Thymus (tissue), 11 donors: ENCODE measurements at regions not wholly inside any gene's neighbourhood (a gene's known extent, or its start where the extent isn't known, plus 50 kb on each side); places are given as distances from the start of the nearest gene placed in this dataset.

ENCODE experiments used
- DNase-seq, 9 donors: peaks; one replicate each; pipeline ENCODE4 v3.0.0-alpha.2; 2013; ENCODE audit warnings: low spot score in 9 of 9, low read depth in 6 of 9, missing footprints in 1 of 9
- H3K27ac ChIP-seq, 2 donors: one replicate each; pipeline ENCODE4 v1.5.1; 2013; ENCODE audit warnings: control low read depth in 1 of 2, low read depth in 1 of 2, low read length in 1 of 2, mild to moderate bottlenecking in 1 of 2, moderate library complexity in 1 of 2
- H3K27me3 ChIP-seq, 2 donors: one replicate each; pipeline ENCODE4 v1.5.1; 2013; ENCODE audit warnings: low read length in 1 of 2; ENCODE audit not compliant: control insufficient read depth in 2 of 2, insufficient read depth in 1 of 2
- H3K36me3 ChIP-seq, 2 donors: one replicate each; pipeline ENCODE4 v1.5.1; 2013; ENCODE audit warnings: low read length in 1 of 2, mild to moderate bottlenecking in 1 of 2, moderate library complexity in 1 of 2; ENCODE audit not compliant: control insufficient read depth in 2 of 2, insufficient read depth in 2 of 2
- H3K4me1 ChIP-seq, 2 donors: one replicate each; pipeline ENCODE4 v1.5.1; 2013; ENCODE audit warnings: low read length in 2 of 2; ENCODE audit not compliant: control insufficient read depth in 2 of 2, insufficient read depth in 2 of 2
- H3K4me3 ChIP-seq, 2 donors: one replicate each; pipeline ENCODE4 v1.5.1; 2013; ENCODE audit warnings: low read length in 2 of 2, control low read depth in 1 of 2, mild to moderate bottlenecking in 1 of 2
- H3K9me3 ChIP-seq, 2 donors: one replicate each; pipeline ENCODE4 v1.5.1; 2013; ENCODE audit warnings: low read length in 1 of 2, mild to moderate bottlenecking in 1 of 2; ENCODE audit not compliant: control insufficient read depth in 2 of 2, insufficient read depth in 1 of 2
- WGBS: extraction: QIAGEN DNeasy Blood & Tissue Kit; methylation state at CpG from one replicate; pipeline ENCODE4 v1.1.7; 2013; 5-methylcytosine and 5-hydroxymethylcytosine counted together
- donor health status: healthy.

DNA sequence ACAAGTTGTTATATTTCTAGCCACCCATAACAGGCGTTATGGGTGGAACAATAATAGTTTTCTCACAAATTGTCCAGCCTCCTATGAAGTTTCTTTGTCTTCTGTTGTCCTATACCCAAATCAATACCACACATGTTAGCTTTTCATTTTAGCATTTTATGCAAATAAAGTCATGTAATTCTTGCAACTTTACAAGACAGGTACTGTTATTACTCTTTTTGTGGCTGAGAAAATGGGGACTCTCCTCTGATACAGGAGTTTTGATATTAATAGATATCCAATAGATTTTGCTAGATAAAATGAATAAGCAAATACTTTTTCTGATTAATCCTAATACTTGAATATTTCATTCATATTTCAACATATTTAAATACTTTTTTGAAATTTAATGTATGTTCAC lies 151.0 kb downstream of the PMAIP1 start:
- Histone ChIP-seq H3K4me1 (no peaks in the 10 kb centered on the region), H3K27me3 (no peaks in the 10 kb centered on the region), H3K4me3 (no peak overlapping the region), H3K9me3 (no peaks in the 10 kb centered on the region), H3K27ac (no peak overlapping the region), H3K36me3 (no peaks in the 10 kb centered on the region)
- DNase-seq = no peak
- 94% methylated on average over 1 of the region's 1 CpG for WGBS

GRCh38 chr18:60049172-60049571 lies 149.4 kb downstream of the PMAIP1 start:
- H3K9me3 ChIP-seq = no peaks in the 10 kb centered on the region
- H3K36me3 ChIP-seq = no peaks in the 10 kb centered on the region
- no peaks in the 10 kb centered on the region for H3K4me1 ChIP-seq
- H3K4me3 ChIP-seq = no peak overlapping the region
- H3K27ac ChIP-seq = no peak overlapping the region
- H3K27me3 ChIP-seq = no peaks in the 10 kb centered on the region
- no peak for DNase-seq

- no peaks in the 10 kb centered on the region for H3K27me3 ChIP-seq
- DNase-seq = no peak
- H3K9me3 ChIP-seq = no peaks in the 10 kb centered on the region
- no peak overlapping the region for H3K27ac ChIP-seq
- no peaks in the 10 kb centered on the region for H3K36me3 ChIP-seq
- no peak overlapping the region for H3K4me3 ChIP-seq
- no peaks in the 10 kb centered on the region for H3K4me1 ChIP-seq
These were observed 147.8 kb downstream of the PMAIP1 start for GRCh38 chr18:60047556-60047955.

DNA sequence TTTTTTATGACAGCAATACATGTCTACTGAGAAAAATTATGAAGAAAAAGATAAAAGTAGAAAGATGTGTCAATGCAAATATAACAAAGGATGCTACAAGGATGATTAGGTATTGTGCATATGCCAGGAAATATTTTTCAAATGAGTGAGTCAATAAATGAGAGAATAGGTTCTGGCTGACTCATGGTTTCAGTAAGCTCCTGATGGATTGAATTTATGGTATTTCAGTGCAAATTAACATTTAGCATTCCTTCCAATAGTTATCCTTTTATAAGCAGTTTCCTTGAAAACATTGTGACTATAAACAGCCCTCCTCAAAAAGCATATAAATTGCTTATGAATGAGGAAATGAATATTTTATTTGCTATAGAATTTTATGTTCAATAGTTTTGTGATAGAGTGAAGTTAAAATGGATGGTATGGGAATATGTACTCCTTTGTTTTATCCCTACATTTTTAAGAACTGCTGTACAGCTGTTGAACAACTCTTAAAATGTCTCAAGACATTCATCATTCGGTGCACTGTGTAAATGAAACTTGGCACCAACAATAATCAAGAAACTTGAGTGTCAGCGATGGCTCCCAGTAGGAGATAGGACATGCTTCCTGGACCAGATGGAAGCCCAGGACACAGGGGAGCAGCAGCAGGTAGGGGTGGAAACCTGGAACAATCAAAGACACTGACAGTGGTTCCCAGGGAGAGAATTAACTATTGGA lies 144.7 kb downstream of the PMAIP1 start:
- H3K27ac ChIP-seq = no peak overlapping the region
- no peak overlapping the region for H3K4me3 ChIP-seq
- no peaks in the 10 kb centered on the region for H3K9me3 ChIP-seq
- 96% methylated on average over 2 of the region's 2 CpGs for WGBS
- H3K4me1 ChIP-seq = no peaks in the 10 kb centered on the region
- no peaks in the 10 kb centered on the region for H3K27me3 ChIP-seq
- no peak for DNase-seq
- H3K36me3 ChIP-seq = no peaks in the 10 kb centered on the region

GRCh38 chr18:60040971-60041370 lies 141.2 kb downstream of the PMAIP1 start:
- no peak overlapping the region for H3K4me3 ChIP-seq
- no peaks in the 10 kb centered on the region for H3K36me3 ChIP-seq
- H3K27ac ChIP-seq = no peak overlapping the region
- no peaks in the 10 kb centered on the region for H3K9me3 ChIP-seq
- WGBS = 98% methylated on average over 1 of the region's 1 CpG
- no peaks in the 10 kb centered on the region for H3K27me3 ChIP-seq
- H3K4me1 ChIP-seq = no peaks in the 10 kb centered on the region
- no peak for DNase-seq

- H3K36me3 ChIP-seq = no peaks in the 10 kb centered on the region
- no peaks in the 10 kb centered on the region for H3K9me3 ChIP-seq
- no peak for DNase-seq
These were observed 138.9 kb downstream of the PMAIP1 start for GRCh38 chr18:60038731-60039130.

GRCh38 chr18:60027397-60027796 lies 127.6 kb downstream of the PMAIP1 start:
- H3K4me1 ChIP-seq = no peaks in the 10 kb centered on the region
- WGBS = 87% methylated on average over 2 of the region's 2 CpGs
- no peak for DNase-seq

More at GRCh38 chr18:60038731-60039130, 138.9 kb downstream of the PMAIP1 start:
- no peaks in the 10 kb centered on the region for H3K4me1 ChIP-seq
- H3K4me3 ChIP-seq = no peak overlapping the region
- H3K27me3 ChIP-seq = no peaks in the 10 kb centered on the region
- H3K27ac ChIP-seq = no peak overlapping the region

DNA sequence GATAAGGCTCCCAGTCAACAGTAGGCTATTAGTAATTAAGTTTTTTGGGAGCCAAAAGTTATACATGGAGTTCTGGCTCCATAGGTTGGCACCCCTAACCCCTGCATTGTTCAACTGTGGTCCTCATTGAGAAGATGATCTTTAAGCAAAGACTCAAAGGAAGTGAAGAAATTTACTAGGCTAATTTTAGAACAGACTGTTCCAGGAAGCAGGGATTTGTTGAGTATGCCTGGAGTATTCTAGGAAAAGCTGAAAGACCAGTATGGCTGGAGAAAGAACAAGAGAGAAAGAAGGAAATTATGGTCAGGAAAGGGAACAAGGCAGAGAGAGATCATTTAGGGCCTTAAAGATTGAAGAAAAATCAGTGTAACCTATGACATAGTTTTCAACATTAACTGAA lies 125.1 kb downstream of the PMAIP1 start:
- no peak overlapping the region for H3K4me3 ChIP-seq
- no peaks in the 10 kb centered on the region for H3K4me1 ChIP-seq
- no peak overlapping the region for H3K27ac ChIP-seq
- no peaks in the 10 kb centered on the region for H3K27me3 ChIP-seq
- no peaks in the 10 kb centered on the region for H3K36me3 ChIP-seq
- H3K9me3 ChIP-seq = no peaks in the 10 kb centered on the region
- no peak for DNase-seq

More at GRCh38 chr18:60027397-60027796, 127.6 kb downstream of the PMAIP1 start:
- H3K36me3 ChIP-seq = no peaks in the 10 kb centered on the region
- H3K27ac ChIP-seq = no peak overlapping the region
- H3K4me3 ChIP-seq = no peak overlapping the region
- H3K27me3 ChIP-seq = no peaks in the 10 kb centered on the region
- no peaks in the 10 kb centered on the region for H3K9me3 ChIP-seq

GRCh38 chr18:60024345-60024744 lies 124.5 kb downstream of the PMAIP1 start:
- 44% methylated on average over 3 of the region's 3 CpGs for WGBS
- H3K27ac ChIP-seq = no peak overlapping the region
- H3K36me3 ChIP-seq = no peaks in the 10 kb centered on the region
- H3K9me3 ChIP-seq = no peaks in the 10 kb centered on the region
- H3K4me3 ChIP-seq = no peak overlapping the region
- H3K27me3 ChIP-seq = no peaks in the 10 kb centered on the region
- no peaks in the 10 kb centered on the region for H3K4me1 ChIP-seq
- DNase-seq = no peak
